ENCODE measurements at regions not wholly inside any gene's neighbourhood (a gene's known extent, or its start where the extent isn't known, plus 50 kb on each side); places are given as distances from the start of the nearest gene placed in this dataset.

DNA sequence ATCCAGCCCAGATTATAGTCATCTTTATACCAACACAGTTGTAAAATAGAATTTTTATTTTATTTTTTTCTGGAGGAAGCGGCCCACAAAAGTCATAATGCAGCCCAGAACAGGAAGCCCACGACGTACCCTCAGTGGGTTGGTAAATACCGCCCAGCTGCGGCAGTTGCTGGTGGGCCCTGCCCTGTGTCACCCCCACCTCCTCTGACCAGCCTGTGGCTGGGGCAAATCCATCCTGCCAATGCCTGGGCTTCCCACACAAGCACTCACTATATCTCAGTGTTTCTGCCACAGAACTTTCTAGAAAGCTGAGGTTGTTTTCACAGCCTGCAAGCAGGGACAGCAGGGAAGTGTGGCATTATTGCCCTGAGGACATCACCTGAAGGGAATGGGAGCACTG is 171.4 kb upstream of the GSC start:
- DNase-seq (ENCODE audit: low read depth in 1 of 2, low spot score in 2 of 2) (no peak), FAIRE-seq (no peak)
- Histone ChIP-seq H2AK5ac (ENCODE audit: low read depth, low read length) (no peak overlapping the region), H3K27ac (ENCODE audit: low read depth, low read length) (no peak overlapping the region), H3K79me1 (ENCODE audit: low read depth, low read length) (no peaks in the 10 kb centered on the region), H3K36me3 (ENCODE audit: control insufficient read depth in 2 of 4, insufficient read depth in 4 of 4, low read length in 3 of 4) (no peaks in the 10 kb centered on the region), H2BK5ac (ENCODE audit: low read depth, low read length) (no peak overlapping the region), H3K9me3 (ENCODE audit: insufficient read depth in 2 of 2, low read depth in 1 of 2, low read length in 1 of 2) (no peaks in the 10 kb centered on the region; a peak in 1 of 4 replicates), H3K27me3 (replicated peaks in 1 of 4; ENCODE audit: control insufficient read depth in 3 of 4, extremely low read depth in 1 of 4, insufficient read depth in 3 of 4, low read length in 3 of 4) (no peaks in the 10 kb centered on the region), H3K23me2 (ENCODE audit: low read depth, low read length) (peaks cover 11% of the 10 kb centered on the region; the same call in 1 of the 2 replicates), H3K4ac (replicated peaks; ENCODE audit: insufficient read length, low read depth, low read length) (no peak overlapping the region), H4K5ac (ENCODE audit: insufficient read length, low read depth, low read length) (no peak overlapping the region), H3K4me3 (ENCODE audit: extremely low read depth in 1 of 4, insufficient read depth in 2 of 4, low read depth in 3 of 4, low read length in 4 of 4) (no peak overlapping the region), H3K79me2 (ENCODE audit: control insufficient read depth in 1 of 2, insufficient read depth in 2 of 2, low read length in 2 of 2) (0 out of 4 replicates have a peak, but pooled peaks cover 0 to 3% of the 10 kb centered on the region in 2 experiments), H3K56ac (replicated peaks; ENCODE audit: insufficient read length, low read depth, low read length) (no peak overlapping the region), H2AFZ (ENCODE audit: low read length) (no peak overlapping the region), H4K91ac (replicated peaks; ENCODE audit: insufficient read length, low read length) (no peak overlapping the region), H3K4me1 (replicated peaks in 1 of 4; ENCODE audit: control insufficient read depth in 3 of 4, insufficient read depth in 4 of 4, low read length in 3 of 4) (no peaks in the 10 kb centered on the region), H4K8ac (ENCODE audit: extremely low read depth, insufficient read depth, low read length) (no peak overlapping the region; the same call in 1 of the 2 replicates), H2BK15ac (ENCODE audit: low read length) (no peak overlapping the region), H2BK12ac (ENCODE audit: low read depth, low read length) (0 out of 2 replicates have a peak overlapping the region, but pooled peaks have one; percentile 55), H3K14ac (ENCODE audit: insufficient read length) (no peak overlapping the region), H3K23ac (ENCODE audit: insufficient read length) (no peak overlapping the region), H3K4me2 (ENCODE audit: insufficient read depth in 1 of 2, low read depth in 2 of 2, low read length in 2 of 2) (no peak overlapping the region), H4K20me1 (replicated peaks in 1 of 2; ENCODE audit: control insufficient read depth in 1 of 2, insufficient read depth in 2 of 2, low read length in 2 of 2) (peaks cover 0 to 6% of the 10 kb centered on the region in 2 experiments), H2BK120ac (replicated peaks; ENCODE audit: low read depth, low read length) (no peak overlapping the region), H2BK20ac (ENCODE audit: low read length) (no peak overlapping the region), H3K18ac (ENCODE audit: extremely low read depth, low read length) (no peak overlapping the region), H3K9ac (replicated peaks in 1 of 4; ENCODE audit: extremely low read depth in 1 of 4, low read depth in 3 of 4, low read length in 3 of 4) (no peak overlapping the region)
- ChIA-PET POLR2A (ENCODE audit: partially characterized antibody) (no interaction called here), CTCF (ENCODE audit: partially characterized antibody) (no interaction called here)
- 94% methylated on average over 5 of the region's 5 CpGs; no CpG with 5 or more reads in 1 of the 2 experiments for WGBS, 2 experiments (ENCODE audit: extremely low coverage in 1 of 2, insufficient coverage in 1 of 2, insufficient read length in 1 of 2, insufficient replicate concordance in 2 of 2, low coverage in 1 of 2, low lambda C conversion rate in 2 of 2, missing lambda C conversion rate in 1 of 2)
- no peak for TF ChIP-seq TAF7 (optimal IDR thresholded peaks at IDR 0.05; ENCODE audit: borderline replicate concordance, low read depth, low read length)
- no peak for TF ChIP-seq EGR1 (IDR thresholded peaks at IDR 0.05; ENCODE audit: borderline replicate concordance, low read depth, low read length)
- no peak for TF ChIP-seq TAF1 (IDR thresholded peaks at IDR 0.05; ENCODE audit: low read depth, low read length)
- no peak for TF ChIP-seq RXRA (IDR thresholded peaks at IDR 0.05; ENCODE audit: insufficient read depth, low read depth, low read length)
- no peak for TF ChIP-seq POU5F1 (IDR thresholded peaks at IDR 0.05; ENCODE audit: low read depth, low read length)
- TF ChIP-seq CHD1 (IDR thresholded peaks at IDR 0.05; ENCODE audit: low read depth, low read length) = no peak
- TF ChIP-seq HDAC2 (IDR thresholded peaks at IDR 0.05; ENCODE audit: borderline replicate concordance in 1 of 2, low read depth in 2 of 2, low read length in 2 of 2) = no peak

Data from H1 (cell line).